ENCODE measurements at regions not wholly inside any gene's neighbourhood (a gene's known extent, or its start where the extent isn't known, plus 50 kb on each side); places are given as distances from the start of the nearest gene placed in this dataset.

DNA sequence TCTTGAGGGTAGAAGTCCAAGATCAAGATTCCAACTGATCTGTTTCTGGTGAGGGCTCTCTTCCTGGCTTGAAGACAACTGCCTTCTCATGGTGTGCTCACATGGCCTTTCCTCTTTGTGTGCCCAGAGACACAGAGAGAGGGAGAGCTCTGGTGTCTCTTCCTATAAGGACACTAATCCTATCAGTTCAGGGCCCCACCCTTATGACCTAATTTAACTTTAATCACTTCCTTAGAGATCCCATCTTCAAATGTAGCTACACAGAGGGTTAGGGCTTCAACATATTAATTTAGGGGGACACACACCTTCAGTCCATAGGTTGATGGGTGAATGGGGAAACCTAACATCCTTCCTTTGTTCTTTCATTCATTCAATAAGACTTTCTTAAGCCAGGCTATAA is 144.6 kb downstream of the MN1 start:
- no peak for TF ChIP-seq EGR1 (IDR thresholded peaks at IDR 0.05; ENCODE audit: borderline replicate concordance, low read depth, low read length)
- TF ChIP-seq, protein P1, sequence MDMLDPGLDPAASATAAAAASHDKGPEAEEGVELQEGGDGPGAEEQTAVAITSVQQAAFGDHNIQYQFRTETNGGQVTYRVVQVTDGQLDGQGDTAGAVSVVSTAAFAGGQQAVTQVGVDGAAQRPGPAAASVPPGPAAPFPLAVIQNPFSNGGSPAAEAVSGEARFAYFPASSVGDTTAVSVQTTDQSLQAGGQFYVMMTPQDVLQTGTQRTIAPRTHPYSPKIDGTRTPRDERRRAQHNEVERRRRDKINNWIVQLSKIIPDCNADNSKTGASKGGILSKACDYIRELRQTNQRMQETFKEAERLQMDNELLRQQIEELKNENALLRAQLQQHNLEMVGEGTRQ (IDR thresholded peaks at IDR 0.05; ENCODE audit: low read length), result no peak
- TF ChIP-seq CTCF (IDR thresholded peaks at IDR 0.05; ENCODE audit: control extremely low read depth in 1 of 3, insufficient read depth in 1 of 3, low read depth in 1 of 3, low read length in 3 of 3), result no peak
- no peak for TF ChIP-seq BACH1 (IDR thresholded peaks at IDR 0.05; ENCODE audit: low read length)
- TF ChIP-seq SIN3A (conservative IDR thresholded peaks at IDR 0.05 in 1 of 2, IDR thresholded peaks at IDR 0.05 in 1 of 2; ENCODE audit: low read depth in 1 of 2, low read length in 2 of 2), result no peak
- TF ChIP-seq MAFK (IDR thresholded peaks at IDR 0.05; ENCODE audit: low read depth, low read length), result no peak
- TF ChIP-seq GABPA (IDR thresholded peaks at IDR 0.05; ENCODE audit: borderline replicate concordance, insufficient read depth, low read length), result no peak
- no peak for TF ChIP-seq ZNF274 (IDR thresholded peaks at IDR 0.05; ENCODE audit: borderline replicate concordance, extremely low read depth, low read length)
- TF ChIP-seq EP300 (IDR thresholded peaks at IDR 0.05; ENCODE audit: borderline replicate concordance in 1 of 2, low read depth in 2 of 2, low read length in 2 of 2), result no peak
- no peak for TF ChIP-seq YY1 (IDR thresholded peaks at IDR 0.05; ENCODE audit: low read depth, low read length)
- TF ChIP-seq GTF2F1 (IDR thresholded peaks at IDR 0.05; ENCODE audit: borderline replicate concordance, low read depth, low read length), result no peak
- no peak for TF ChIP-seq POLR2A (IDR thresholded peaks at IDR 0.05; ENCODE audit: control extremely low read depth in 1 of 2, low read depth in 2 of 2, low read length in 2 of 2)
- TF ChIP-seq POLR2AphosphoS5 (IDR thresholded peaks at IDR 0.05; ENCODE audit: low read depth, low read length), result no peak

Measured in H1 (cell line).